K562 (cell line): ENCODE measurements at regions not wholly inside any gene's neighbourhood (a gene's known extent, or its start where the extent isn't known, plus 50 kb on each side); places are given as distances from the start of the nearest gene placed in this dataset.

Experiments used
- ATAC-seq: fragments of 200-7000 bp; cut with Tn5 transposase; 3 replicates; pipeline ENCODE4 v1.9.1; 2020; ENCODE audit warnings: moderate library complexity
- BruUV-seq: library from RNA; stranded (reverse); fragments of 400-500 nt; replicated peaks from 2 replicates; lab custom pipeline; 2021; lab: Mats Ljungman, UMichigan
- CTCF ChIA-PET: fragments of 300-600 bp; formaldehyde crosslinking; extraction: SDS; loops from one replicate; lab custom pipeline; 2021; ENCODE audit warnings: low intra/inter-chr PET ratio; lab: Yijun Ruan, JAX
- POLR2A ChIA-PET: fragments of 300-600, 350-650 bp; sonication (Branson Sonifier 250); formaldehyde crosslinking; extraction: SDS; loops from one replicate; lab custom pipeline; 2021; ENCODE audit warnings: antibody characterized with exemption, inconsistent platforms; lab: Yijun Ruan, JAX
- DNase-seq, 4 experiments: peaks; one replicate each; pipeline versions ENCODE4 v3.0.0 to v3.0.0-alpha.2; 2011 to 2018; ENCODE audit warnings: low spot score in 3 of 4, mixed read lengths in 3 of 4; ENCODE audit errors: extremely low read depth in 1 of 4
- FAIRE-seq: peaks from 2 replicates; lab custom pipeline; 2011; peaks lifted over from hg19 to GRCh38; lab: Jason Lieb, UNC
- H2AFZ ChIP-seq: 2 replicates; pipeline ENCODE4 v1.6.0; 2011; ENCODE audit warnings: low read depth, low read length, control low read depth, inconsistent platforms
- H3K27ac ChIP-seq: fragments of 200-600 bp; 3 replicates; pipeline ENCODE4 v1.8.0; 2011; ENCODE audit warnings: low read depth, mild to moderate bottlenecking, control low read depth, inconsistent platforms, low read length, moderate library complexity, mixed read lengths; ENCODE audit errors: extremely low read depth
- H3K27me3 ChIP-seq, 2 experiments: fragments of 300-600 bp in 1 of 2; 2 replicates in 1 of 2; 3 replicates in 1 of 2; pipeline versions ENCODE4 v1.6.0 to v1.8.0; 2011; ENCODE audit warnings: inconsistent platforms in 2 of 2, low read length in 2 of 2, mild to moderate bottlenecking in 1 of 2, mixed read lengths in 1 of 2, moderate library complexity in 1 of 2; ENCODE audit not compliant: control insufficient read depth in 2 of 2, insufficient read depth in 2 of 2
- H3K36me3 ChIP-seq: fragments of 300-600 bp; 3 replicates; pipeline ENCODE4 v1.8.0; 2011; ENCODE audit warnings: mild to moderate bottlenecking, low read length, inconsistent platforms; ENCODE audit not compliant: control insufficient read depth, insufficient read depth
- H3K4me1 ChIP-seq, 2 experiments: fragments of 200-600 bp in 1 of 2; replicated peaks in 1 of 2; 2 replicates in 1 of 2; 3 replicates in 1 of 2; pipeline versions ENCODE4 v1.5.1 to v1.8.0; 2011; ENCODE audit warnings: inconsistent platforms in 2 of 2, low read length in 2 of 2, mild to moderate bottlenecking in 1 of 2, mixed read lengths in 1 of 2, moderate library complexity in 1 of 2; ENCODE audit not compliant: control insufficient read depth in 2 of 2, insufficient read depth in 2 of 2
- H3K4me2 ChIP-seq: 2 replicates; pipeline ENCODE4 v1.6.1; 2011; ENCODE audit warnings: low read length, control low read depth, inconsistent platforms, mixed read lengths; ENCODE audit not compliant: insufficient read depth
- H3K4me3 ChIP-seq: fragments of 200-600 bp; sonication (generic), shearing (Covaris generic); 2 replicates; pipeline ENCODE4 v1.5.1; 2016; ENCODE audit warnings: control low read depth, inconsistent platforms
- H3K79me2 ChIP-seq: fragments of 200-600 bp; 3 replicates; pipeline ENCODE4 v1.8.0; 2011; ENCODE audit warnings: low read length, inconsistent platforms; ENCODE audit not compliant: control insufficient read depth, insufficient read depth
- H3K9ac ChIP-seq, 2 experiments: 2 replicates each; pipeline versions ENCODE4 v1.6.0 to v1.6.1; 2011; ENCODE audit warnings: low read depth in 2 of 2, low read length in 2 of 2, control low read depth in 1 of 2, inconsistent platforms in 1 of 2, mild to moderate bottlenecking in 1 of 2, mixed read lengths in 1 of 2; ENCODE audit not compliant: insufficient read depth in 1 of 2
- H3K9me1 ChIP-seq: one replicate; pipeline ENCODE4 v1.6.0; 2011; ENCODE audit warnings: inconsistent platforms, mild to moderate bottlenecking, low read length, moderate library complexity; ENCODE audit not compliant: control insufficient read depth, insufficient read depth
- H3K9me3 ChIP-seq: replicated peaks from 2 replicates; pipeline ENCODE4 v1.5.1; 2011; ENCODE audit warnings: low read depth, low read length, inconsistent platforms; ENCODE audit not compliant: control insufficient read depth, insufficient read depth
- H4K20me1 ChIP-seq: replicated peaks from 2 replicates; pipeline ENCODE4 v1.6.1; 2011; ENCODE audit warnings: low read length, inconsistent platforms, mixed read lengths; ENCODE audit not compliant: control insufficient read depth, insufficient read depth
- AFF4 ChIP-seq: sonication (generic); formaldehyde crosslinking; IDR thresholded peaks from 2 replicates; pipeline ENCODE4 v1.8.0; 2023; ENCODE audit warnings: mild to moderate bottlenecking, missing genetic modification reagents
- ARHGAP35 ChIP-seq: fragments of 450-650 bp; IDR thresholded peaks from 2 replicates; pipeline ENCODE4 v1.6.1; 2018; ENCODE audit not compliant: partially characterized antibody
- FUS ChIP-seq: fragments of 200-400 bp; formaldehyde crosslinking; optimal IDR thresholded peaks from 2 replicates; pipeline ENCODE3; 2017; ENCODE audit warnings: low read depth, low read length
- GTF2B ChIP-seq: IDR thresholded peaks from 2 replicates; pipeline ENCODE4 v1.6.1; 2011; ENCODE audit not compliant: insufficient read length; ENCODE audit errors: extremely low read depth
- MCM7 ChIP-seq, 2 experiments: fragments of 450-650 bp; IDR thresholded peaks; 2 replicates each; pipeline ENCODE4 v1.6.1; 2016 to 2018
- PTRF ChIP-seq: fragments of 450-650 bp; IDR thresholded peaks from 2 replicates; pipeline ENCODE4 v1.6.1; 2016; ENCODE audit warnings: mild to moderate bottlenecking, missing genetic modification characterization, missing compliant biosample characterization
- RAD21 ChIP-seq, 2 experiments: fragments of 250-450 bp in 1 of 2; fragments of 450-650 bp in 1 of 2; sonication (Bioruptor Pico) in 1 of 2; formaldehyde crosslinking in 1 of 2; IDR thresholded peaks in 1 of 2; conservative IDR thresholded peaks in 1 of 2; 2 replicates each; pipeline versions ENCODE4 v1.4.0 to v1.8.0; 2020 to 2022; ENCODE audit warnings: mild to moderate bottlenecking in 2 of 2, moderate library complexity in 1 of 2
- TCF15 ChIP-seq: fragments of 250-450 bp; sonication (Bioruptor Pico); IDR thresholded peaks from 2 replicates; pipeline ENCODE4 v1.8.0; 2022; ENCODE audit warnings: moderate library complexity, mild to moderate bottlenecking, inconsistent platforms
- TRIM24 ChIP-seq, 2 experiments: fragments of 450-650 bp; IDR thresholded peaks; 2 replicates each; pipeline ENCODE4 v1.6.1; 2016
- ZBTB11 ChIP-seq, 3 experiments: fragments of 200-800 bp in 1 of 3; fragments of 250-450 bp in 1 of 3; fragments of 450-650 bp in 1 of 3; sonication (Bioruptor Pico) in 1 of 3; sonication (Bioruptor generic) in 1 of 3; formaldehyde crosslinking in 1 of 3; IDR thresholded peaks; 2 replicates each; pipeline versions ENCODE4 v1.6.1 to v1.8.0; 2016 to 2022; ENCODE audit warnings: mild to moderate bottlenecking in 2 of 3, missing genetic modification characterization in 2 of 3, missing compliant biosample characterization in 1 of 3, moderate library complexity in 1 of 3
- ZNF12 ChIP-seq: sonication (generic); formaldehyde crosslinking; IDR thresholded peaks from 2 replicates; pipeline ENCODE4 v1.4.0; 2020; ENCODE audit warnings: mild to moderate bottlenecking, missing genetic modification reagents
- ZNF507 ChIP-seq: conservative IDR thresholded peaks from 2 replicates; pipeline ENCODE4 v1.6.1; 2017; ENCODE audit warnings: missing genetic modification characterization, missing compliant biosample characterization
- ZNF583 ChIP-seq: fragments of 250-450 bp; sonication (Bioruptor Pico); IDR thresholded peaks from 2 replicates; pipeline ENCODE4 v1.4.0; 2020
- ZNF707 ChIP-seq: fragments of 250-450 bp; sonication (Bioruptor Pico); conservative IDR thresholded peaks from 2 replicates; pipeline ENCODE4 v1.8.0; 2022; ENCODE audit warnings: inconsistent platforms, mild to moderate bottlenecking, moderate library complexity
- WGBS: fragments of 100-300 bp; shearing (Covaris generic); methylation state at CpG from one replicate; pipeline ENCODE4 v1.1.6; 2016; ENCODE audit warnings: low coverage, mixed read lengths; ENCODE audit not compliant: insufficient coverage; ENCODE audit errors: missing lambda C conversion rate; 5-methylcytosine and 5-hydroxymethylcytosine counted together
- in situ Hi-C: fragments of 300-500 bp; cut with MboI; formaldehyde crosslinking; loops from 4 replicates; pipeline ENCODE4 v1.15.0; 2018; ENCODE audit warnings: inconsistent platforms, mixed read lengths
- intact Hi-C: fragments of 100-400 bp; cut with micrococcal nuclease; formaldehyde crosslinking; loops from 2 replicates; pipeline ENCODE4 v1.14.2; 2022

GRCh38 chr4:60682901-60683300 is 517.2 kb upstream of the ADGRL3 start (continued):
- no peak for TF ChIP-seq AFF4 (CRISPR knock-in tag)
- TF ChIP-seq ZNF707 (CRISPR knock-in tag): no peak
- TF ChIP-seq ZNF507 (tag): no peak

- POLR2A ChIA-PET: no interaction called here
- in situ Hi-C loops (no loop called here), intact Hi-C loops (no loop called here)
- Histone ChIP-seq H3K9ac (no peak overlapping the region), H3K27me3 (no peaks in the 10 kb centered on the region), H3K9me3 (no peaks in the 10 kb centered on the region), H3K27ac (no peak overlapping the region), H3K36me3 (no peaks in the 10 kb centered on the region), H2AFZ (no peak overlapping the region), H3K4me3 (no peak overlapping the region), H4K20me1 (no peaks in the 10 kb centered on the region), H3K4me2 (no peak overlapping the region), H3K9me1 (no peaks in the 10 kb centered on the region), H3K79me2 (no peaks in the 10 kb centered on the region), H3K4me1 (no peaks in the 10 kb centered on the region)
- no peak for FAIRE-seq
- WGBS: 0% methylated on average over 1 of the region's 1 CpG
- no peak for DNase-seq
- no TSS peak for BruUV-seq
- CTCF ChIA-PET: no interaction called here
- no peak for ATAC-seq
- no peak for TF ChIP-seq ZBTB11 (CRISPR knock-in tag; IDR thresholded peaks at IDR 0.05)
- TF ChIP-seq FUS: no peak
- no peak for TF ChIP-seq TRIM24 (IDR thresholded peaks at IDR 0.05)
- TF ChIP-seq TCF15: no peak
- TF ChIP-seq GTF2B: no peak
- TF ChIP-seq PTRF (tag): no peak
- TF ChIP-seq ARHGAP35: no peak
- TF ChIP-seq RAD21 (CRISPR knock-in tag; conservative IDR thresholded peaks at IDR 0.05 in 1 of 2, IDR thresholded peaks at IDR 0.05 in 1 of 2): no peak
- no peak for TF ChIP-seq ZNF583 (CRISPR knock-in tag)
- TF ChIP-seq MCM7 (IDR thresholded peaks at IDR 0.05): no peak
- TF ChIP-seq ZNF12 (CRISPR knock-in tag): no peak
These were observed 516.8 kb upstream of the ADGRL3 start for GRCh38 chr4:60683357-60683756.
